ENCODE measurements at regions not wholly inside any gene's neighbourhood (a gene's known extent, or its start where the extent isn't known, plus 50 kb on each side); places are given as distances from the start of the nearest gene placed in this dataset.

DNA sequence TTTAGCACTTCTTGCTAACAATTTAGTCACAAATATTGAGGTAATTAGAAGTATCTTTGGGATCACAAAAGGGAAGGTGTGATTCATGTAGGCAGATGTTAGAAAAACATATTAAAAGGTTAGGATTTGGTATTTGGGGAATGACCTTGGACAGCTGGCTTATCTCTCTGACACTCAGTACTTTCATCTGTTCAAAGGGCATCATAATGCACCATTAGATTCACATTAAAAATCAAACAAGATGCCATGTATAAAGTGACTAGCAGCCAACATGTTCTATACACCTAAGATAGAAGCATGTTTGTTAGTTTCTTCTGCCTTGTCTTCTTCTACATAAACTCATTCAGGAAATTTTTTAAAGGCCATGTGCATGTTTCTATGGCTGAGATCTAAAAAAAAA, 56.5 kb upstream of the ESRRG start:
- intact Hi-C loops (cut with DNase I): no loop called here
- no peak overlapping the region for H3K27ac ChIP-seq
- TF ChIP-seq, protein P1, sequence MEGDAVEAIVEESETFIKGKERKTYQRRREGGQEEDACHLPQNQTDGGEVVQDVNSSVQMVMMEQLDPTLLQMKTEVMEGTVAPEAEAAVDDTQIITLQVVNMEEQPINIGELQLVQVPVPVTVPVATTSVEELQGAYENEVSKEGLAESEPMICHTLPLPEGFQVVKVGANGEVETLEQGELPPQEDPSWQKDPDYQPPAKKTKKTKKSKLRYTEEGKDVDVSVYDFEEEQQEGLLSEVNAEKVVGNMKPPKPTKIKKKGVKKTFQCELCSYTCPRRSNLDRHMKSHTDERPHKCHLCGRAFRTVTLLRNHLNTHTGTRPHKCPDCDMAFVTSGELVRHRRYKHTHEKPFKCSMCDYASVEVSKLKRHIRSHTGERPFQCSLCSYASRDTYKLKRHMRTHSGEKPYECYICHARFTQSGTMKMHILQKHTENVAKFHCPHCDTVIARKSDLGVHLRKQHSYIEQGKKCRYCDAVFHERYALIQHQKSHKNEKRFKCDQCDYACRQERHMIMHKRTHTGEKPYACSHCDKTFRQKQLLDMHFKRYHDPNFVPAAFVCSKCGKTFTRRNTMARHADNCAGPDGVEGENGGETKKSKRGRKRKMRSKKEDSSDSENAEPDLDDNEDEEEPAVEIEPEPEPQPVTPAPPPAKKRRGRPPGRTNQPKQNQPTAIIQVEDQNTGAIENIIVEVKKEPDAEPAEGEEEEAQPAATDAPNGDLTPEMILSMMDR (IDR thresholded peaks at IDR 0.05): no peak
- no peak for TF ChIP-seq POLR2A (IDR thresholded peaks at IDR 0.05)

DNA sequence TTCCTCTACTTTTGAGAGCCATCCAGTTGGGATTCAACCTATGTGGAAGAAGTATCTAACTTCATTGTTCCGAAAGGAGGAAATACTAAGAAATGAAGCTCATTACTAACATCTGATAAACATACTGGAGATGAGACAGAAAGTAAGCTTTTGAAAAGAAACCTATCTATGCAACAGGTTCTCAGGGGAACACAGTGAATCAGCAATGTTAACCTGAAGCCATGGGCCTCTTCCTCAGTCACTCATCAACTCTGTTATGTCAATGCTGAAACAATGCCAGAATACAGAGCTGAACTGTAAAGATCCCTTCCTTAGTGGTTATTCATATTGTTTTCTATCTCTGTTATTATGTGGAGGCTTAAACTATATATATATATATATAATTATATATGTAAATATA, 55.5 kb upstream of the ESRRG start:
- Histone ChIP-seq H3K36me3 (replicated peaks in 1 of 2) (no peaks in the 10 kb centered on the region), H3K4me1 (replicated peaks in 1 of 2) (no peaks in the 10 kb centered on the region), H3K27me3 (no peaks in the 10 kb centered on the region), H3K27ac (no peak overlapping the region), H3K4me3 (no peak overlapping the region), H3K9me3 (replicated peaks in 1 of 3) (no peaks in the 10 kb centered on the region)
- 0 to 100% (median 68%) methylated on average over 1 of the region's 1 CpG for WGBS, 4 donors
- intact Hi-C loops (cut with DNase I): no loop called here
- no peak for TF ChIP-seq POLR2A (IDR thresholded peaks at IDR 0.05)
- TF ChIP-seq, protein P1 (IDR thresholded peaks at IDR 0.05): no peak
- DNase-seq: no peak

More for the DNA sequence above, 56.5 kb upstream of the ESRRG start:
- H3K36me3 ChIP-seq (replicated peaks in 1 of 2): no peaks in the 10 kb centered on the region
- no peaks in the 10 kb centered on the region for H3K9me3 ChIP-seq (replicated peaks in 1 of 3)
- H3K4me1 ChIP-seq (replicated peaks in 1 of 2): no peaks in the 10 kb centered on the region
- H3K27me3 ChIP-seq: no peaks in the 10 kb centered on the region
- no peak overlapping the region for H3K4me3 ChIP-seq
- DNase-seq: no peak

DNA sequence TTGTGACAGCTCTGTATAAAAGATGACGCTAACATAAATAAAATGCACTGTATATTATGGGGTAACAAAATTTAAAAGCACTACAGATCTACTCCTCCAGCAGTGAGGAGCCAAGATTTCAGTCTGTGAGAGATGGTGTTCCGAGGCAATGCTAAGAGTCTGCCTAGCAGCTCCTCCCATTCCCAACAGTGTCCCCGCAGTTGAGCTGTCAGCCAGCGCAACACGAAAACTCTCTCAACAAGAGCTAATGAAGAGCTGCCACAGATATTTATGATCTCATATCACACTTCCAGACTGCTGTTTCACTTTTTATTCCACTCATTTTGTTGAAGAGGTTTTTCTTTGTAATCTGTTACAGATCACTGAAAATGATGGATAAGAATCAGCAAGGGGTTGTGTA, 53.9 kb upstream of the ESRRG start:
- TF ChIP-seq, protein P1 (IDR thresholded peaks at IDR 0.05): no peak
- no peak for TF ChIP-seq POLR2A (IDR thresholded peaks at IDR 0.05)
- WGBS, 4 donors: 86 to 96% (median 93%) methylated on average over 5 of the region's 5 CpGs
- no peak overlapping the region for H3K27ac ChIP-seq

More for the DNA sequence above, 53.9 kb upstream of the ESRRG start:
- H3K4me1 ChIP-seq (replicated peaks in 1 of 2): no peaks in the 10 kb centered on the region
- DNase-seq: no peak
- no peaks in the 10 kb centered on the region for H3K27me3 ChIP-seq
- H3K36me3 ChIP-seq (replicated peaks in 1 of 2): no peaks in the 10 kb centered on the region
- intact Hi-C loops (cut with DNase I): no loop called here
- H3K4me3 ChIP-seq: no peak overlapping the region
- H3K9me3 ChIP-seq (replicated peaks in 1 of 3): no peaks in the 10 kb centered on the region

All from adrenal gland (tissue), 9 donors.